ENCODE measurements at regions not wholly inside any gene's neighbourhood (a gene's known extent, or its start where the extent isn't known, plus 50 kb on each side); places are given as distances from the start of the nearest gene placed in this dataset.
"Not testable (repeated sequence)": the region's sequence is repeated elsewhere in the genome, so short reads cannot be mapped to it uniquely, and the experiment has no call there.

DNA sequence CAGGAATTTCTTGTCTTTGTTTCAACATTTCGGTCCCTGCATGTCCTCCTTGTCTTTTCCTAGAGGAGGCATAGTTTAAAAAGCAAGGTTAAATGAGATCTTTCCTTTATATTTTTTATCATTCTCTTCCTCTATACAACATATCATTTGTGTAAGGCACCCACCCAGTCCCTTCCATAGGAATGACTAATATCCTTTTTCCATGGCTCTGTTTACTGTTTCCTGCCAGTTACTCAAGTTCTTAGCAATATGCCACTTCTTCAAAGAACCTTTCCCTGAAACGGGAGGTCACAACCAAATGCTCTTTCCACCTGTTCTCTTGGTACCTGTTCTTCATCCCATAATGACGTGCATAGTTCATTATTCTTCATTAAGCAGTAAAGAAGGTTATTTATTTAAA is 1237.1 kb upstream of the GOT2 start:
- Mint-ChIP-seq H3K4me1 (ENCODE audit: low read depth) (no peaks in the 10 kb centered on the region), H3K36me3 (ENCODE audit: low read depth) (no peaks in the 10 kb centered on the region), H3K27me3 (ENCODE audit: low read depth) (no peaks in the 10 kb centered on the region), H3K27ac (no peak overlapping the region), H3K9me3 (peaks cover 25% of the 10 kb centered on the region), H3K4me3 (no peak overlapping the region)
- no peak for DNase-seq (ENCODE audit: low spot score)

DNA sequence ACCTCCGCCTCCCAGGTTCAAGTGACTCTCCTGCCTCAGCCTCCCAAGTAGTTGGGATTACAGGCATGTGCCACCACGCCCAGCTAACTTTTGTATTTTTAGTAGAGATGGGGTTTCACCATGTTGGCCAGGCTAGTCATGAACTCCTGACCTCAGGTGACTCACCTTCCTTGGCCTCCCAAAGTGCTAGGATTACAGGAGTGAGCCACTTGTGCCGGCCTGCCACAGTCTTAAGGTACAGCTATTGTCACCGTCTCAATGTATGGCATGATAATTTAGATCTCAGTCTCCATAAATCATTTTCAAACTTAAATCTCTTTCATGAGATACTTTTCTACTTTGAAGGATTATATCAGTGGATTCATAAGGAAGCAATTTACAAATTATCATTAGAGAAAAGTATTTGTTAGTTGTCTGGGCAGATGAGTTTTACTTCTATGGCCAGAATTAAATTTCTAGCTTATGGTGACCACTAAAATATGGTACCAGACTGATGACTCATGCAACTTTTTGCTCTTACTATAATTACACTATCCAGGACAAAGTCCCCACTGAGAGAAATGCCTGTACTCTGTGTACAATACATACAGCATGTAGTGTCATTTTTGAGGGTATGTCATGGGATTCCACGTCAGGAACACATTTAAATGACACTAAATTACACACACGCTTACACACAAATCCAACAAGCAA is 1230.3 kb upstream of the GOT2 start:
- no peak for DNase-seq (ENCODE audit: low spot score)
- peaks cover 38% of the 10 kb centered on the region for H3K9me3 Mint-ChIP-seq
- no peaks in the 10 kb centered on the region for H3K4me1 Mint-ChIP-seq (ENCODE audit: low read depth)
- no peak overlapping the region for H3K4me3 Mint-ChIP-seq
- H3K36me3 Mint-ChIP-seq (ENCODE audit: low read depth): no peaks in the 10 kb centered on the region
- H3K27me3 Mint-ChIP-seq (ENCODE audit: low read depth): no peaks in the 10 kb centered on the region
- H3K27ac Mint-ChIP-seq: no peak overlapping the region

DNA sequence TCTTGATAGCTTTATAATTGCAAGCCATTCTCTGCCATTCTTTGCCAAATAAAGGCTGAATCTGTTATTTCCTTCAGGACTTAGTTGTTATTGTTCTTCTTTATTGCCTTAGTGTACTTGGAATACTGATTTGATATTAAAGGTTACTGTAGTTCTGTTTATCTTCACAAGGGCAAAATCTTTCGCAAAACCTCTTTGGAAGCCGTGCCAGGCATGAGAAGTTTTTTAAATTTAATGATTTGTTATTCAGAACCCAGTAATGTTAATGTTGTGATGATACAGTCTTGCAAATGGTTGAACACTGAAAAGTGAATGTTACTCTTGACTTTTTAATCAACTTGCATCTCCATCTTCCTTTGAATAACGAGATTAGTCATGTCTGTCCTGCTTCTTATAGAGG is 1225.2 kb upstream of the GOT2 start:
- no peak for DNase-seq (ENCODE audit: low spot score)
- Mint-ChIP-seq H3K27me3 (ENCODE audit: low read depth) (no peaks in the 10 kb centered on the region), H3K4me3 (no peak overlapping the region), H3K4me1 (ENCODE audit: low read depth) (no peaks in the 10 kb centered on the region), H3K27ac (no peak overlapping the region), H3K9me3 (peaks cover 50% of the 10 kb centered on the region), H3K36me3 (ENCODE audit: low read depth) (no peaks in the 10 kb centered on the region)

- Mint-ChIP-seq H3K4me1 (ENCODE audit: low read depth) (no peaks in the 10 kb centered on the region), H3K4me3 (no peak overlapping the region), H3K36me3 (ENCODE audit: low read depth) (no peaks in the 10 kb centered on the region), H3K9me3 (peaks cover 35% of the 10 kb centered on the region), H3K27me3 (ENCODE audit: low read depth) (no peaks in the 10 kb centered on the region), H3K27ac (no peak overlapping the region)
- DNase-seq (ENCODE audit: low spot score): no peak
Measured at GRCh38 chr16:59950431-59950830, 1216.3 kb upstream of the GOT2 start.

DNA sequence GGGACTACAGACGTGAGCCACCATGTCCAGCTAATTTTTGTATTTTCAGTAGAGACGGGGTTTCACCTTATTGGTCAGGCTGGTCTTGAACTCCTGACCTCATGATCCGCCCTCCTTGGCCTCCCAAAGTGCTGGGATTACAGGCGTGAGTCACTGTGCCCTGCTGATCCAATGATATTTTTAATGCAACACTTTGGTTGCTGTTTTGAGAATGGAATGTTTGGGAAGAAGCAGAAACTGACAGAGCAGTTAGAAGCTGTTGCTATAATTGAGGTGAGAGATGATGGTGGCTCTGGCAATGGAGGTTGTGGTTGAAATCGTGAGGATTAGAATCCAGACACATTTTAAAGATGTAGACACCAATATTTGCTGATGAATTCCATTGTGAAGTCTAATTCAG is 1209.9 kb upstream of the GOT2 start:
- H3K27ac Mint-ChIP-seq; DNase-seq (ENCODE audit: low spot score); H3K27me3 Mint-ChIP-seq (ENCODE audit: low read depth); H3K4me3 Mint-ChIP-seq; H3K36me3 Mint-ChIP-seq (ENCODE audit: low read depth); H3K4me1 Mint-ChIP-seq (ENCODE audit: low read depth): not testable (repeated sequence)
- H3K9me3 Mint-ChIP-seq: peaks cover 22% of the 10 kb centered on the region

- Mint-ChIP-seq H3K4me1 (ENCODE audit: low read depth) (no peaks in the 10 kb centered on the region), H3K27me3 (ENCODE audit: low read depth) (no peaks in the 10 kb centered on the region)
Measured at GRCh38 chr16:59941594-59941993, 1207.5 kb upstream of the GOT2 start.

DNA sequence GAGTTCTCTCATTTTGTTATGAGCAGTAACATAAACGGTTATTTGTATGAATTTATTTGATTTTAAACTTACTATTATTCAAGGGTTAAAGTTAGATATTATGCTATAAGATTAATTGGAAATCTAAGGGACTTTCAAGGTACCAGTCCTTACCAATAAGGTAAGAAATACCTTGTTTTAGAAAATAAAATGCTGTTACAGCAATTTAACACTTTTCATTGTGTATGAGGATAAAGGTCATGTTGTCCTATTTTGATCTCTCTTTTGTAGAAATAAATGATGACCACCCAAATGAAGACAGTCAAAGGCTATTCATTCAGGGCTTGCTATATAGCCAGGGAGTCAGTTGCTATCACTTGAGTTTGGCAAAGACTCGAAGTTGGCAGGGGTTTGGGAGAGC is 1185.9 kb upstream of the GOT2 start:
- H3K27ac Mint-ChIP-seq: no peak overlapping the region
- H3K4me3 Mint-ChIP-seq: no peak overlapping the region
- peaks cover 40% of the 10 kb centered on the region for H3K9me3 Mint-ChIP-seq
- no peaks in the 10 kb centered on the region for H3K36me3 Mint-ChIP-seq (ENCODE audit: low read depth)
- no peak for DNase-seq (ENCODE audit: low spot score)
- no peaks in the 10 kb centered on the region for H3K4me1 Mint-ChIP-seq (ENCODE audit: low read depth)
- no peaks in the 10 kb centered on the region for H3K27me3 Mint-ChIP-seq (ENCODE audit: low read depth)

More at GRCh38 chr16:59941594-59941993, 1207.5 kb upstream of the GOT2 start:
- Mint-ChIP-seq H3K9me3 (peaks cover 20% of the 10 kb centered on the region), H3K4me3 (no peak overlapping the region), H3K36me3 (ENCODE audit: low read depth) (no peaks in the 10 kb centered on the region), H3K27ac (no peak overlapping the region)
- no peak for DNase-seq (ENCODE audit: low spot score)

DNA sequence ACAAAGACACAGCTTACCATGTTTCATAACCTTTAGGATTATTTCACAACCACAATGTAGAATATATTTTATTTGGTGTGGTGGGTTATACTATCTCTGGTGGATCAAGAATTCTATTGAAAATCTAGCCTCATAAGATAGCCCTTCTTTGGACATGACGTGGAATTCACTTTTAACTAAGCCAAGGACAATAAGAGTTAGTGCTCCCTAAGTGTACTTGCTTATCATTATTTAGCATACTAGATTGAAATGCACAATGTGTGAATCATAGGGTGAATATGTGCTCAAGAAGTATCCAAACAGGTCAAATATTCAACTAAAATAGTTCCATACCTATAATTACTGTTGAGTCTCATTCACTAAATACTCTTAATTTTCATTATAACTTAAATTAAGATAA is 1179.5 kb upstream of the GOT2 start:
- H3K4me1 Mint-ChIP-seq (ENCODE audit: low read depth): no peaks in the 10 kb centered on the region
- H3K27ac Mint-ChIP-seq: no peak overlapping the region
- H3K4me3 Mint-ChIP-seq: no peak overlapping the region
- peaks cover 21% of the 10 kb centered on the region for H3K9me3 Mint-ChIP-seq
- H3K36me3 Mint-ChIP-seq (ENCODE audit: low read depth): no peaks in the 10 kb centered on the region
- DNase-seq (ENCODE audit: low spot score): no peak
- H3K27me3 Mint-ChIP-seq (ENCODE audit: low read depth): no peaks in the 10 kb centered on the region

GRCh38 chr16:59909262-59909661 is 1175.1 kb upstream of the GOT2 start:
- Mint-ChIP-seq H3K36me3 (ENCODE audit: low read depth) (no peaks in the 10 kb centered on the region), H3K27ac (no peak overlapping the region), H3K9me3 (peaks cover 24% of the 10 kb centered on the region), H3K4me1 (ENCODE audit: low read depth) (no peaks in the 10 kb centered on the region), H3K4me3 (no peak overlapping the region), H3K27me3 (ENCODE audit: low read depth) (no peaks in the 10 kb centered on the region)
- DNase-seq (ENCODE audit: low spot score): no peak

- no peak overlapping the region for H3K27ac Mint-ChIP-seq
- no peaks in the 10 kb centered on the region for H3K4me1 Mint-ChIP-seq (ENCODE audit: low read depth)
- no peaks in the 10 kb centered on the region for H3K36me3 Mint-ChIP-seq (ENCODE audit: low read depth)
- DNase-seq (ENCODE audit: low spot score): no peak
- no peak overlapping the region for H3K4me3 Mint-ChIP-seq
- peaks cover 24% of the 10 kb centered on the region for H3K9me3 Mint-ChIP-seq
- no peaks in the 10 kb centered on the region for H3K27me3 Mint-ChIP-seq (ENCODE audit: low read depth)
Measured at GRCh38 chr16:59907611-59908010, 1173.5 kb upstream of the GOT2 start.

- Mint-ChIP-seq H3K27ac (no peak overlapping the region), H3K4me1 (ENCODE audit: low read depth) (no peaks in the 10 kb centered on the region), H3K9me3 (peaks cover 26% of the 10 kb centered on the region), H3K36me3 (ENCODE audit: low read depth) (no peaks in the 10 kb centered on the region), H3K27me3 (ENCODE audit: low read depth) (no peaks in the 10 kb centered on the region), H3K4me3 (no peak overlapping the region)
- DNase-seq (ENCODE audit: low spot score): no peak
Measured at GRCh38 chr16:59905606-59906005, 1171.5 kb upstream of the GOT2 start.

- peaks cover 26% of the 10 kb centered on the region for H3K9me3 Mint-ChIP-seq
- no peaks in the 10 kb centered on the region for H3K27me3 Mint-ChIP-seq (ENCODE audit: low read depth)
- H3K27ac Mint-ChIP-seq: no peak overlapping the region
- DNase-seq (ENCODE audit: low spot score): no peak
- H3K4me1 Mint-ChIP-seq (ENCODE audit: low read depth): no peaks in the 10 kb centered on the region
- no peak overlapping the region for H3K4me3 Mint-ChIP-seq
- H3K36me3 Mint-ChIP-seq (ENCODE audit: low read depth): no peaks in the 10 kb centered on the region
Measured at GRCh38 chr16:59905131-59905530, 1171.0 kb upstream of the GOT2 start.

DNA sequence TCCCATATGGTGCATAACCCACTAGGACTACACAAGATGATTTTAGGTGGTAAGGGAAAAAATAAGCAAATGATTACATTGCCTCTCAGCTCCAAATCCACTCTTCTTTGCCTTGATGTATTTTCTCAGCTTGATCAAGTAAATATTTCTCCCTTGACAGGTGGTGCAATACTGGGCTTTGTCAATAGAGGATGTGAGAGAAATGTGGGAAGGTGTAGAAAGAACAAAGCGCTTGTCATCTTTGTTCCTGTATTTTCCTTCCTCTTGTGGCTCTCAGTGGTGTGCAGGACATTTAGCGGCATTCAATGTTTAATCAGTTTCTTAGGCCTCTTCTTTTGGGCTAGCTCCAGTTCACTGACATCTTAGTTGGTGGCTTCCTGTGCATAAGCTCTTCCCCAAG is 1165.8 kb upstream of the GOT2 start:
- DNase-seq (ENCODE audit: low spot score): no peak
- no peak overlapping the region for H3K27ac Mint-ChIP-seq
- no peak overlapping the region for H3K4me3 Mint-ChIP-seq
- H3K36me3 Mint-ChIP-seq (ENCODE audit: low read depth): no peaks in the 10 kb centered on the region
- no peaks in the 10 kb centered on the region for H3K27me3 Mint-ChIP-seq (ENCODE audit: low read depth)
- H3K9me3 Mint-ChIP-seq: peaks cover 30% of the 10 kb centered on the region
- H3K4me1 Mint-ChIP-seq (ENCODE audit: low read depth): no peaks in the 10 kb centered on the region

- Mint-ChIP-seq H3K36me3 (ENCODE audit: low read depth) (no peaks in the 10 kb centered on the region), H3K4me3 (no peak overlapping the region), H3K27me3 (ENCODE audit: low read depth) (no peaks in the 10 kb centered on the region), H3K9me3 (peaks cover 60% of the 10 kb centered on the region), H3K27ac (no peak overlapping the region), H3K4me1 (ENCODE audit: low read depth) (no peaks in the 10 kb centered on the region)
- DNase-seq (ENCODE audit: low spot score): no peak
Measured at GRCh38 chr16:59892376-59892775, 1158.3 kb upstream of the GOT2 start.

GRCh38 chr16:59887856-59888255 is 1153.7 kb upstream of the GOT2 start:
- Mint-ChIP-seq H3K4me3 (no peak overlapping the region), H3K27ac (no peak overlapping the region), H3K4me1 (ENCODE audit: low read depth) (no peaks in the 10 kb centered on the region), H3K36me3 (ENCODE audit: low read depth) (no peaks in the 10 kb centered on the region), H3K9me3 (peaks cover 48% of the 10 kb centered on the region), H3K27me3 (ENCODE audit: low read depth) (no peaks in the 10 kb centered on the region)
- DNase-seq (ENCODE audit: low spot score): no peak
